ENCODE measurements at regions not wholly inside any gene's neighbourhood (a gene's known extent, or its start where the extent isn't known, plus 50 kb on each side); places are given as distances from the start of the nearest gene placed in this dataset.

- Mint-ChIP-seq H3K4me1 (ENCODE audit: low read depth) (peaks cover 3% of the 10 kb centered on the region), H3K9me3 (no peaks in the 10 kb centered on the region), H3K4me3 (no peak overlapping the region), H3K27me3 (ENCODE audit: low read depth) (peaks cover 26% of the 10 kb centered on the region), H3K36me3 (ENCODE audit: low read depth) (no peaks in the 10 kb centered on the region), H3K27ac (no peak overlapping the region)
- no peak for DNase-seq (ENCODE audit: low spot score)
Measured at GRCh38 chr21:35674895-35675470, 385.3 kb downstream of the SETD4 start.

GRCh38 chr21:35674091-35674671, 386.1 kb downstream of the SETD4 start:
- no peak for DNase-seq (ENCODE audit: low spot score)
- Mint-ChIP-seq H3K9me3 (no peaks in the 10 kb centered on the region), H3K27me3 (ENCODE audit: low read depth) (peaks cover 28% of the 10 kb centered on the region), H3K4me3 (no peak overlapping the region), H3K36me3 (ENCODE audit: low read depth) (no peaks in the 10 kb centered on the region), H3K4me1 (ENCODE audit: low read depth) (peaks cover 3% of the 10 kb centered on the region), H3K27ac (no peak overlapping the region)

DNA sequence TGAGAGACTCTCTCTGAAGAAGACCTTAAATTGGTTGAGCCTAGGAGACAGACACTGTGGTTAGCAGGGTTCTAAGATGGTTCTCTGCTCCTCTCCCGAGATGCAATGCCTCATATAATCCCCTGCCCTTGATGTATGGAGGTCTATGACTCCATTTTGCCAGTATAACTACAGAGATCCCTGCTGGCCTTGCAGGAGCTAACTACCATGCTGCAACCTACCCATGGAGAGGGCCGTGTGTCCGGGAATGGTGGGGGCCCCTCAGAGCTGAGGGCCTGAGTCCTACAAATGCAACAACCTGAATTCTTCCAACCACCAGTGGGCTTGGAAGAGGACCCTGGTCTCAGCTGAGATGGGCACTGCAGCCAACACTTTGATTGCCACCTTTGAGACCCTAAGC, 388.0 kb downstream of the SETD4 start:
- DNase-seq (ENCODE audit: low spot score), result no peak
- peaks cover 3% of the 10 kb centered on the region for H3K4me1 Mint-ChIP-seq (ENCODE audit: low read depth)
- peaks cover 32% of the 10 kb centered on the region for H3K27me3 Mint-ChIP-seq (ENCODE audit: low read depth)
- H3K27ac Mint-ChIP-seq, result no peak overlapping the region
- no peak overlapping the region for H3K4me3 Mint-ChIP-seq
- H3K36me3 Mint-ChIP-seq (ENCODE audit: low read depth), result no peaks in the 10 kb centered on the region
- no peaks in the 10 kb centered on the region for H3K9me3 Mint-ChIP-seq

- H3K4me1 Mint-ChIP-seq (ENCODE audit: low read depth), result no peaks in the 10 kb centered on the region
- DNase-seq (ENCODE audit: low spot score), result peak; percentile 36
- no peak overlapping the region for H3K4me3 Mint-ChIP-seq
- peaks cover 57% of the 10 kb centered on the region for H3K27me3 Mint-ChIP-seq (ENCODE audit: low read depth)
- no peaks in the 10 kb centered on the region for H3K9me3 Mint-ChIP-seq
- H3K36me3 Mint-ChIP-seq (ENCODE audit: low read depth), result no peaks in the 10 kb centered on the region
- no peak overlapping the region for H3K27ac Mint-ChIP-seq
Measured at GRCh38 chr21:35664683-35665082, 395.6 kb downstream of the SETD4 start.

GRCh38 chr21:35663856-35664606, 396.3 kb downstream of the SETD4 start:
- H3K4me3 Mint-ChIP-seq, result no peak overlapping the region
- H3K27me3 Mint-ChIP-seq (ENCODE audit: low read depth), result peaks cover 54% of the 10 kb centered on the region
- no peaks in the 10 kb centered on the region for H3K4me1 Mint-ChIP-seq (ENCODE audit: low read depth)
- DNase-seq (ENCODE audit: low spot score), result no peak
- H3K36me3 Mint-ChIP-seq (ENCODE audit: low read depth), result no peaks in the 10 kb centered on the region
- H3K9me3 Mint-ChIP-seq, result no peaks in the 10 kb centered on the region
- no peak overlapping the region for H3K27ac Mint-ChIP-seq

- Mint-ChIP-seq H3K27me3 (ENCODE audit: low read depth) (peaks cover 20% of the 10 kb centered on the region), H3K9me3 (no peaks in the 10 kb centered on the region), H3K4me3 (peak overlapping the region; percentile 16), H3K4me1 (ENCODE audit: low read depth) (peaks cover 13% of the 10 kb centered on the region), H3K27ac (no peak overlapping the region), H3K36me3 (ENCODE audit: low read depth) (peaks cover 1% of the 10 kb centered on the region)
- DNase-seq (ENCODE audit: low spot score), result no peak
Measured at GRCh38 chr21:35658242-35658641, 402.1 kb downstream of the SETD4 start.

DNA sequence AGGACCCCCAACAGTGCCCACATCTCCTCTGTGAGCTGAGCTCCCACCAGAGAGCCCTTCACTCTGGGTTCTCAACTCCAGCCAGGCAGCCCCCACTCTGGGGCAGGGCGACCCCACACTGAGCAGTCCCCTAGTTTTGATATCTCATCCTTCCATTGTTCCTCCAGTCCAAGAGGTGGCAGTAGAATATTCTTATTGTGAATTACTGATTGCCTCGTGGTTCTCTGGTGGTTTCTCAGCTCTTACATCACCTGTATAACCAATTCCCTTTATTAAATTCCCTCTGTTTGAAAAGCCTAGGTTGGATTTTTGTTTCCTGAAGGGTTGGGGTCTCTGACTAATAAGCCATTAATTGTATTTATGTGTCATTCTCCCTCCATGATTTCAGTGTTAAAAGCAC, 407.5 kb downstream of the SETD4 start:
- no peak for DNase-seq (ENCODE audit: low spot score)
- Mint-ChIP-seq H3K4me1 (ENCODE audit: low read depth) (peaks cover 8% of the 10 kb centered on the region), H3K27ac (no peak overlapping the region), H3K36me3 (ENCODE audit: low read depth) (peaks cover 1% of the 10 kb centered on the region), H3K9me3 (no peaks in the 10 kb centered on the region), H3K4me3 (no peak overlapping the region), H3K27me3 (ENCODE audit: low read depth) (peaks cover 35% of the 10 kb centered on the region)

GRCh38 chr21:35652196-35652595, 408.1 kb downstream of the SETD4 start:
- no peak for DNase-seq (ENCODE audit: low spot score)
- Mint-ChIP-seq H3K9me3 (no peaks in the 10 kb centered on the region), H3K27ac (no peak overlapping the region), H3K27me3 (ENCODE audit: low read depth) (peaks cover 35% of the 10 kb centered on the region), H3K4me1 (ENCODE audit: low read depth) (peaks cover 1% of the 10 kb centered on the region), H3K4me3 (no peak overlapping the region), H3K36me3 (ENCODE audit: low read depth) (peaks cover 1% of the 10 kb centered on the region)

GRCh38 chr21:35651196-35651595, 409.1 kb downstream of the SETD4 start:
- H3K9me3 Mint-ChIP-seq, result no peaks in the 10 kb centered on the region

DNA sequence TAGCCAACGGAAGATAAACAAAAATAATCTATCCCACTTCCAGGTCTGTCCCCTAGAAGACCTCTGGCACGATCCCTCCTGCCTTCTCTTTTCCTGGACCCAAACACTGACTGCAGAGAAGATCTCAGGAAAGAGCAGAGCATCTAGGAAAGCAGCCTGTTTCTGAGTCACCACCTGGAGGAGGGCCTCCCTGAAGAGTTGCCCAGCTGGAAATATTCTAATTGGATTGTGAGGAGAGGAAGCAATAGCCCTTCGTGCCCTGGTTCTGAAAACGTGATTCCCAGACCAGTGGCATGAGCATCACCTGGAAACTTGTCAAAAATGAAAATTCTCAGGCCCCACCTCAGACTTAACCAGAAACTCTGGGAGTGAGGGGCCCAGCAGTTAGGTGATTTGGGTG, 411.1 kb downstream of the SETD4 start:
- Mint-ChIP-seq H3K4me1 (ENCODE audit: low read depth) (no peaks in the 10 kb centered on the region), H3K27ac (no peak overlapping the region), H3K4me3 (no peak overlapping the region), H3K36me3 (ENCODE audit: low read depth) (no peaks in the 10 kb centered on the region), H3K9me3 (no peaks in the 10 kb centered on the region), H3K27me3 (ENCODE audit: low read depth) (peaks cover 42% of the 10 kb centered on the region)
- no peak for DNase-seq (ENCODE audit: low spot score)

More at GRCh38 chr21:35651196-35651595, 409.1 kb downstream of the SETD4 start:
- Mint-ChIP-seq H3K36me3 (ENCODE audit: low read depth) (no peaks in the 10 kb centered on the region), H3K4me1 (ENCODE audit: low read depth) (no peaks in the 10 kb centered on the region), H3K27ac (no peak overlapping the region), H3K4me3 (no peak overlapping the region), H3K27me3 (ENCODE audit: low read depth) (peaks cover 35% of the 10 kb centered on the region)
- no peak for DNase-seq (ENCODE audit: low spot score)

DNA sequence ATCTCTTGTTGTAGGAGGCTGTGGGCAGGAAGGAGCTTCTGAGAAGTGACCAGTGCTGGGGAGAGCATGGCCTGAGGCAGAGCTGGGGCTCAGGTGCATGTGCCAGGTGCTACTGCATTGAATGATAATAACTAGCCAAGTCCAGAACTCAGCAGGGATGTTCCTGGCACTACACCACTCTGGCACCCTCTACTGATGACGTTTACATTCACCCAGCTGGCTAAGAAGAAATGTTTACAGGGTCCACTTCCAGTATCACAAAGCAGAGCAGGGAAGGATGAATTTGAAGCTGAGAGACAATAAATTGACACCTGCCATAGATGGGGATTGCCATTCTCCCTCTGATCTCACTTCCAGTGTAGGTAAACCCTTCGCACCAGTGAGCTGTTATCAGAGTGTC, 411.8 kb downstream of the SETD4 start:
- Mint-ChIP-seq H3K4me3 (no peak overlapping the region), H3K36me3 (ENCODE audit: low read depth) (no peaks in the 10 kb centered on the region), H3K9me3 (no peaks in the 10 kb centered on the region), H3K27me3 (ENCODE audit: low read depth) (peaks cover 42% of the 10 kb centered on the region), H3K4me1 (ENCODE audit: low read depth) (no peaks in the 10 kb centered on the region), H3K27ac (no peak overlapping the region)
- DNase-seq (ENCODE audit: low spot score), result no peak

DNA sequence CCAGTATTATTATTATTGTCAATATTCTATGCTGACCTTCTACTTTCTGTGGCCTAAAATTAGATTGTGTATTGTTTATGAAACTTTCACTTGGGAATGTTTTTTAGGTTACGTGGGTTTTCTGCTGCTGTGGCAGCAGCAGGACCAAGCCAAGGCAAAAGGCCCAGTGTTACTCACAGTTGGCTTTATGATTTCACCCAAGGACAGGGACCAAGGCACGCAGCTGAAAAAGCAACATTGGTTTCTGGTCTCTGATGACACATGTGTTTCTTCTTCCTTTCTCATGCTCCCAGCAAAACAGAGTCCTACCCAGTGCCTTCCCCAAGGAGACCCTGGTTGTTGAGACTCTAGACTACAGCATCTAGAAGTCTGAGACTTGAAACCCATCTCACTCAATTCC, 413.7 kb downstream of the SETD4 start:
- no peak overlapping the region for H3K4me3 Mint-ChIP-seq
- no peaks in the 10 kb centered on the region for H3K9me3 Mint-ChIP-seq
- no peak for DNase-seq (ENCODE audit: low spot score)
- no peak overlapping the region for H3K27ac Mint-ChIP-seq
- peaks cover 43% of the 10 kb centered on the region for H3K27me3 Mint-ChIP-seq (ENCODE audit: low read depth)
- no peaks in the 10 kb centered on the region for H3K4me1 Mint-ChIP-seq (ENCODE audit: low read depth)
- H3K36me3 Mint-ChIP-seq (ENCODE audit: low read depth), result no peaks in the 10 kb centered on the region

DNA sequence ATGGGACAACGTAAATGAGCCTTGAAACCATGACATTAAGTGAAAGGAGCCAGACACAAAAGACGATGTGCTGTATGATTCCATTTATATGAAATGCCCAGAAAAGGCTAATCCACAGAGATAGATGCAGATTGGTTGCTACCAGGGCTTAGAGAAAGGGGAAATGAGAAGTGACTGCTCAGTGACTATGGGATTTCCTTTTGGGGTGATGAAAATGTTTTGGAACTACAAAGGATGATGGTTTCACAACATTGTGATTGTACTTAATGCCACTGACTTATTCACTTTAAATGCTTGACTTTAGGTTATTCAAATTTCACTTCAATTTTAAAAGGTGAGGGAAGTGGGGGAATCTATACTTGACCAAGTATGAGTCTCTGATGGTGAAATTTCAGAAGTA, 414.3 kb downstream of the SETD4 start:
- Mint-ChIP-seq H3K4me3 (no peak overlapping the region), H3K4me1 (ENCODE audit: low read depth) (no peaks in the 10 kb centered on the region), H3K27ac (no peak overlapping the region), H3K36me3 (ENCODE audit: low read depth) (no peaks in the 10 kb centered on the region), H3K9me3 (no peaks in the 10 kb centered on the region), H3K27me3 (ENCODE audit: low read depth) (peaks cover 37% of the 10 kb centered on the region)
- DNase-seq (ENCODE audit: low spot score), result no peak

- DNase-seq (ENCODE audit: low spot score), result no peak
- H3K9me3 Mint-ChIP-seq, result no peaks in the 10 kb centered on the region
- H3K27ac Mint-ChIP-seq, result no peak overlapping the region
- no peak overlapping the region for H3K4me3 Mint-ChIP-seq
- H3K4me1 Mint-ChIP-seq (ENCODE audit: low read depth), result no peaks in the 10 kb centered on the region
- no peaks in the 10 kb centered on the region for H3K36me3 Mint-ChIP-seq (ENCODE audit: low read depth)
- peaks cover 37% of the 10 kb centered on the region for H3K27me3 Mint-ChIP-seq (ENCODE audit: low read depth)
Measured at GRCh38 chr21:35644523-35644922, 415.8 kb downstream of the SETD4 start.

All from T-helper 2 cell treated with Interferon-gamma antibody and Interleukin-4, amounts not matched to agents 5 μg/mL and 100 μg/mL, for 36 hours (primary cell).